ENCODE measurements at regions not wholly inside any gene's neighbourhood (a gene's known extent, or its start where the extent isn't known, plus 50 kb on each side); places are given as distances from the start of the nearest gene placed in this dataset.
A peak's percentile ranks its signal among the peaks of the same experiment; 100 is the strongest.

GRCh38 chr5:2696156-2696807, 55.2 kb downstream of the IRX2 start:
- no peak for DNase-seq

GRCh38 chr5:2695200-2695891, 56.1 kb downstream of the IRX2 start:
- DNase-seq: peak; percentile 70

GRCh38 chr5:2691530-2691929, 59.9 kb downstream of the IRX2 start:
- DNase-seq: no peak

GRCh38 chr5:2690293-2690692, 61.2 kb downstream of the IRX2 start:
- no peak for DNase-seq

DNA sequence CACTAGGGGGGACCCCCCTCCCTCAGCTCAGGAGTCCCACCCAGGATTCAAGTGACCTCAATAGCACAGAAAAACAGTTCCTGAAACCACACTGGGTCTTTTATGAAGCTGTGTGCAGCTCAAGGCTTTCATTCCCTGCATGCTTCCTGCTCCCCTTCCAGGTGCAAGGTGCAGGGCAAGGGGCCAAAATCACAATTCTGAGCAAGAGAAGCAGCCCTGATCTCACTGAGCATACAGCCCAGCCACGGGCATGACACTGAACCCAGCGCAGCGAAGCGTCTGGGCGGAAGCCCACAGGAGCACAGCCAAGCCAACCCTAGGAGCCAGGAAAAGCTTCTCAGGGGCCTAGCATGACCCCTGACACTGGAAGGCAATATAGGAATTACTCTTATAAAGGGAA, 62.9 kb downstream of the IRX2 start:
- DNase-seq: no peak

- no peak for DNase-seq
Measured at GRCh38 chr5:2687746-2688145, 63.7 kb downstream of the IRX2 start.

- no peak for DNase-seq
Measured at GRCh38 chr5:2686321-2687124, 65.0 kb downstream of the IRX2 start.

- DNase-seq: peak; percentile 80
Measured at GRCh38 chr5:2685651-2686272, 65.7 kb downstream of the IRX2 start.

- DNase-seq: no peak
Measured at GRCh38 chr5:2684606-2685005, 66.9 kb downstream of the IRX2 start.

GRCh38 chr5:2683720-2684119, 67.8 kb downstream of the IRX2 start:
- DNase-seq: no peak

GRCh38 chr5:2681476-2681875, 70.0 kb downstream of the IRX2 start:
- no peak for DNase-seq

- no peak for DNase-seq
Measured at GRCh38 chr5:2680979-2681378, 70.5 kb downstream of the IRX2 start.

GRCh38 chr5:2677689-2678088, 73.8 kb downstream of the IRX2 start:
- DNase-seq: no peak

DNA sequence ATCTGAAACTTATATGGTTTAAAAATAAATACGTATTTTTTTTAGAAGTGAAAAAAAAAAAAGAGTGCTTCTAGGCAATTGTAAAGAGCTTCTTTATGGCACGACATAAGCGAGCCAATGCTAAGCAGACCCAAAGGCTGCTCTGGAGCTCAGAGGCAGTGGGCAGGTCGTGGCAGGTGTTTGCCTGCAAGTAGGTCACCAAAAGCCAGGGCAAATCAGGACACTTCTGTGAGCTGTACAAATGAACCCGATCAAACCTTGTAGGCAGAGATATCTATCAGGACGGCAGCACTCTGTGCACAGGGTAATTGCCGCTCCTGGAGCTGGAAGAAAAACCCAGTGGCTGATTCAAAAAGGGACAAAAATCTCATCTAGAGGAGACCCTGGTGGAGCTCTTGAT, 75.9 kb downstream of the IRX2 start:
- DNase-seq: no peak

DNA sequence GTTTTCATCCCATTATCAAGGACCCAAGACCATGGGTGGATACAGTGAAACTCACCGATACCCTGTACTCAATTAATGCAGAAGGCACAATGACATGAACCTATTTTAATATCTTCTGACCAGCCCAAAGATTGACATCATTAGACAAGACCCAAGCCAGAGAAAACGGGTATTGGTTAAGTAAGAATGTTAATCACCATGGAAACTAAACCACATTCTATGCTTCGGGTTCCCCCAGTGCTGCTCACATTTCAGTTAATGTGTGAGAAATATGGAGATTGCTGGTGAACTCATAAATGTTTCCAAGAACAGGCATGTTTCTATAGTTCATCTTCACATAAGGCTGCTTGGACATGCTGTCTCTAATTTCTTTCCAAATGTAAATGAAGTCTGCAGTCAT, 77.0 kb downstream of the IRX2 start:
- peak; percentile 29 for DNase-seq

DNA sequence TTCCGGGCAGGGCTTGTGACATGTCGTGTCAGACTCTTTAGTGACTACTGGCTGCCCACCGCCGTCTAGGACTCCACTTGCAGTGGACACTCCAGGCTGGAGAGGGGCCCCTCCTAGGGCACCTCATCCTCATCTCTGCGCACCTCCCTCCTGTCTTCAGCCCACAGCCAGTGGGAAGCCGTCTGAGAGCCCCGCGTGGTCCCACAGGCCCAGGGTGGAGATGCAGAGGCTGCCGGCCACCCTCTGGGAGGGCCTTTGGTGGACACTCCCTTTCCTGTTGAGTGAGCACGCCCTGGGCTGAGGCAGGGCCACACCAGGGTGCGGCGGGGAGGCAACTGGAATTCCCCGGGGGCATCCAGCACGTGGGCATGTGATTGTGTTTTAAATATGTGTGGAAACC, 80.5 kb downstream of the IRX2 start:
- no peak for DNase-seq

DNA sequence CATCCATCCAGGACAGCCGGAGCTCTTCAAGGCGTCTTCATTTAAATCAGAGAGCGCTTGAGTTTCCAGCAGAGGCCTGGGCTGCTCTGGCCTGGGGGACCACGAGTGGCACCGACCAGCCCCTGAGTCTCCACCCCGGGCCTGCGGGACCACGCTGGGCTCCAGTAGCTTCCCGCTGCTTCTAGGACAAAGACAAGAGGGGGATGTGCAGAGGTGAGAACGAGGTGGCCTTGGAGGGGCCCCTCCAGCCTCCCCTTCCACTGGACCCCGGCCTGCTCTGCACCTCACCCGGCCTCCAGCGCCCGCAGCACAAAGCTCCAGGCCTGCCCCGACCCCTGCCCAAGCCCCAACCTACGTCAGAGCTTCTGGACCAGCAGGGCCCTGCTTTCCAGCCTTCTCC, 81.6 kb downstream of the IRX2 start:
- DNase-seq: no peak

DNA sequence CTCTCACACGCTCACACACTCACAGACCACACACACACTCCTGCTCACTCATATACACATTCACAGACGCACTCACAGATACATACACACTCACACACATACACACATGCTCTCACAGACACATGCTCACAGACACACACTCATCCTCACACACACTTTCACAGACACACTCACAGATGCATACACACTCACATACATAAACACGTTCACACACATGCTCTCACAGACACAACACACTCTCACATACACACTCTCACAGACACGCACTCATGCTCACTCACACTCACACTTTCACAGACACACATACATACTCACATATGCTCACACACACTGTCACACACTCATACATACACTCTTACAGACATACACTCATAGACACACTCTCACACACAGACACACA, 82.2 kb downstream of the IRX2 start:
- no peak for DNase-seq

DNA sequence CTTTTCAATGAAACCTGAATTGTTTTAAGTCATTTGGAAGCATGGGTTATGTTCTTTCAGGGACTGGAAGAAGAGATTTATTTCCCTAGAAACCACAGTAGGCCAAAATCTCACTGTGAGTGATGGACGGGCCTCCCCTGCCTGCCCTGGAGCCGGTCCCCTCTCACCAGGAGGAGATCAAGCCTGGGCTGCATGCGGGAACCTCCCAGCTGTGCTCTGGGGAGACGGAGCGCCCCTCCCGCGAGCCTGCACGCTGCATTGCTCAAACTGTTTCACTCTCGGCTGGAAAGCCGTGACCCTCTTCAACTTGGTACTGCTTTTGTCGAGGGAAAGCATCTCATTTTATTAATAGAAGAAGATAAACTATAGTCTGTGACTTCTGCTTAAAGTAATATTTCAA, 85.4 kb downstream of the IRX2 start:
- no peak for DNase-seq

GRCh38 chr5:2663489-2663888, 88.0 kb downstream of the IRX2 start:
- DNase-seq: no peak

GRCh38 chr5:2660315-2660714, 91.2 kb downstream of the IRX2 start:
- no peak for DNase-seq

- DNase-seq: no peak
Measured at GRCh38 chr5:2658881-2659470, 92.5 kb downstream of the IRX2 start.

DNA sequence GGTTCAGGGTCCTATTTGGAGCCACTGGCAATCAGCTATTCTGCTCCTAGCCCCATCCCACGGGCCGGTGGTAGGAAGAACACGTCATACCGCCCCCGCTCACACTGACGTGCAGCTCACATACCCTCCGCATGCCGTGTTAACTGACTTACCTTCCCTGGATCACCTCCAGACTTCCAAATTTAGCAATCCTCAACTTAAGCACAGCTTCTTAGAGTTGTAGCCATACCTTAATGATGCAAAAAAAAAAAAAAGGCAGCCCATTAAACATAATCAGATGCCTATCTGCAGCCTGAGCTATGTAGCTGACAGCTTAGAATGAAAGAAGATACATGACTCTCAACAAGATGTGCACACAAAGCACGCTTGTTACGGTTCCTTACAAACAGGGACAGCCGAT, 93.0 kb downstream of the IRX2 start:
- DNase-seq: peak; percentile 94
